ENCODE measurements at regions not wholly inside any gene's neighbourhood (a gene's known extent, or its start where the extent isn't known, plus 50 kb on each side); places are given as distances from the start of the nearest gene placed in this dataset.

DNA sequence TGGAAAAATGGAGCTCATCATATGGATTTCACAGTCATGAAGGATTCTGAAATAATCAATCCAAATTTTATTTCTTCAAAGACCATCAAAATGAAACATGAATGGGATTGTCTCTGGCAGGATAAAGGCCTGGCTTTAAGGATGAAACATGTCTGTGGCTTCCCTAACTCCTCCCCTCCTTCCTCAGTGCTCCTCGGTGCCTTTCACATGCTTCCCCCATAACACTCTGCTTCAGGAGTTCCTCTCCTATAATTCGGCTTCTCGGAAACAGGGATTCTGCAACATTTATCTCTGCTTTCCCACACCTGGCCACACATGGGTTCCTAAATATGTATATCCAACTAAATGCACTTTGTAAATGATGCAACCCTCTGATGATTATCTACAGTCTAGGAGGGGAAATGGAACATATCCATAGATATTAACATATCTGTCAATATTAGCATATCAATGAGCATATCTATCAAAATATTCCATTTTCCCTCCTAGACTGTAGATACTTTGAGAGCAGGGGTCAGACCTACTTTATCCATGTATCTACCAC lies 153.8 kb downstream of the PLPP3 start:
- TF ChIP-seq, protein P1, sequence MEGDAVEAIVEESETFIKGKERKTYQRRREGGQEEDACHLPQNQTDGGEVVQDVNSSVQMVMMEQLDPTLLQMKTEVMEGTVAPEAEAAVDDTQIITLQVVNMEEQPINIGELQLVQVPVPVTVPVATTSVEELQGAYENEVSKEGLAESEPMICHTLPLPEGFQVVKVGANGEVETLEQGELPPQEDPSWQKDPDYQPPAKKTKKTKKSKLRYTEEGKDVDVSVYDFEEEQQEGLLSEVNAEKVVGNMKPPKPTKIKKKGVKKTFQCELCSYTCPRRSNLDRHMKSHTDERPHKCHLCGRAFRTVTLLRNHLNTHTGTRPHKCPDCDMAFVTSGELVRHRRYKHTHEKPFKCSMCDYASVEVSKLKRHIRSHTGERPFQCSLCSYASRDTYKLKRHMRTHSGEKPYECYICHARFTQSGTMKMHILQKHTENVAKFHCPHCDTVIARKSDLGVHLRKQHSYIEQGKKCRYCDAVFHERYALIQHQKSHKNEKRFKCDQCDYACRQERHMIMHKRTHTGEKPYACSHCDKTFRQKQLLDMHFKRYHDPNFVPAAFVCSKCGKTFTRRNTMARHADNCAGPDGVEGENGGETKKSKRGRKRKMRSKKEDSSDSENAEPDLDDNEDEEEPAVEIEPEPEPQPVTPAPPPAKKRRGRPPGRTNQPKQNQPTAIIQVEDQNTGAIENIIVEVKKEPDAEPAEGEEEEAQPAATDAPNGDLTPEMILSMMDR (IDR thresholded peaks at IDR 0.05) = no peak
- no peak for TF ChIP-seq POLR2A (IDR thresholded peaks at IDR 0.05)
